ENCODE measurements at regions not wholly inside any gene's neighbourhood (a gene's known extent, or its start where the extent isn't known, plus 50 kb on each side); places are given as distances from the start of the nearest gene placed in this dataset.
"Not testable (repeated sequence)": the region's sequence is repeated elsewhere in the genome, so short reads cannot be mapped to it uniquely, and the experiment has no call there.

GRCh38 chrX:41003506-41004270 is 81.6 kb upstream of the USP9X start:
- no peak for DNase-seq
- no peak for TF ChIP-seq CTCF (IDR thresholded peaks at IDR 0.05; ENCODE audit: low read depth, low read length)

DNA sequence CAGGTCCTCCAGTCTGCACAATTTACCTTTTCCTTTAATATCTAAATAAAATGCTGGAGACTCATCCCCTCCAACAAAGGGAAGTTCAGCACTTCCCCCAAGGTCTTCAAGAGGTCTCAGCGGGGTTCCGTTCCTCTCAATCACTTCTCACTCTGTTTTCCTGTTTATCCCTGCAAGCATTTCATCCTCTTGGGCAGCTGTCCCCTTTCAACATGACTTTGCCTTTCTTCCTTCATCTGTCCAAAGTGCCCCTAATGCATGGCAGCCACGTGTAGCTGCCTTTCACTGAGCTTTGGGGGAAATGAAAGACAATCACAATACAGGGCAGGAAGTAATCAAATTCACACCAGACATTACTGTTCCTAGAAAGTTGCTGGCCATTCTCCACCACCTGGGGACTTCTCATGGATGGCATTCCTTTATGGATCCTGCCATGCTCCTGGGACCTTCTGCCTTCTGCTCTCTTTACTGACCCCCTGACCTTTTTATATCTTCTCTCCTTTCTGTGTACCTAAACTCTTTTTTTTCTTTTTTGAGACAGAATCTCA is 79.7 kb upstream of the USP9X start:
- Histone ChIP-seq H3K9me3 (ENCODE audit: severe bottlenecking) (no peaks in the 10 kb centered on the region), H3K4me3 (ENCODE audit: low read depth, low read length) (no peak overlapping the region), H3K36me3 (no peaks in the 10 kb centered on the region), H3K27ac (no peak overlapping the region), H3K27me3 (ENCODE audit: insufficient read depth, low read depth, severe bottlenecking) (peaks cover 4% of the 10 kb centered on the region)
- no peak for TF ChIP-seq CTCF (IDR thresholded peaks at IDR 0.05; ENCODE audit: low read depth, low read length)
- DNase-seq: no peak

More at GRCh38 chrX:41003506-41004270, 81.6 kb upstream of the USP9X start:
- Histone ChIP-seq H3K36me3 (no peaks in the 10 kb centered on the region), H3K27me3 (ENCODE audit: insufficient read depth, low read depth, severe bottlenecking) (peaks cover 4% of the 10 kb centered on the region), H3K27ac (no peak overlapping the region), H3K9me3 (ENCODE audit: severe bottlenecking) (no peaks in the 10 kb centered on the region), H3K4me3 (ENCODE audit: low read depth, low read length) (no peak overlapping the region)

GRCh38 chrX:41009850-41010846 is 75.1 kb upstream of the USP9X start:
- DNase-seq: no peak
- no peak overlapping the region for H3K27ac ChIP-seq

GRCh38 chrX:41014776-41015360 is 70.4 kb upstream of the USP9X start:
- Histone ChIP-seq H3K27me3 (ENCODE audit: insufficient read depth, low read depth, severe bottlenecking) (peaks cover 20% of the 10 kb centered on the region), H3K36me3 (no peaks in the 10 kb centered on the region), H3K9me3 (ENCODE audit: severe bottlenecking) (no peaks in the 10 kb centered on the region), H3K4me3 (ENCODE audit: low read depth, low read length) (no peak overlapping the region), H3K27ac (no peak overlapping the region)
- TF ChIP-seq CTCF (IDR thresholded peaks at IDR 0.05; ENCODE audit: low read depth, low read length): no peak
- no peak for DNase-seq

More at GRCh38 chrX:41009850-41010846, 75.1 kb upstream of the USP9X start:
- no peaks in the 10 kb centered on the region for H3K9me3 ChIP-seq (ENCODE audit: severe bottlenecking)
- H3K4me3 ChIP-seq (ENCODE audit: low read depth, low read length): no peak overlapping the region
- TF ChIP-seq CTCF (IDR thresholded peaks at IDR 0.05; ENCODE audit: low read depth, low read length): no peak
- H3K36me3 ChIP-seq: no peaks in the 10 kb centered on the region
- peaks cover 14% of the 10 kb centered on the region for H3K27me3 ChIP-seq (ENCODE audit: insufficient read depth, low read depth, severe bottlenecking)

GRCh38 chrX:41017785-41018184 is 67.5 kb upstream of the USP9X start:
- H3K36me3 ChIP-seq; H3K27me3 ChIP-seq (ENCODE audit: insufficient read depth, low read depth, severe bottlenecking); H3K9me3 ChIP-seq (ENCODE audit: severe bottlenecking); H3K27ac ChIP-seq; DNase-seq; H3K4me3 ChIP-seq (ENCODE audit: low read depth, low read length): not testable (repeated sequence)

DNA sequence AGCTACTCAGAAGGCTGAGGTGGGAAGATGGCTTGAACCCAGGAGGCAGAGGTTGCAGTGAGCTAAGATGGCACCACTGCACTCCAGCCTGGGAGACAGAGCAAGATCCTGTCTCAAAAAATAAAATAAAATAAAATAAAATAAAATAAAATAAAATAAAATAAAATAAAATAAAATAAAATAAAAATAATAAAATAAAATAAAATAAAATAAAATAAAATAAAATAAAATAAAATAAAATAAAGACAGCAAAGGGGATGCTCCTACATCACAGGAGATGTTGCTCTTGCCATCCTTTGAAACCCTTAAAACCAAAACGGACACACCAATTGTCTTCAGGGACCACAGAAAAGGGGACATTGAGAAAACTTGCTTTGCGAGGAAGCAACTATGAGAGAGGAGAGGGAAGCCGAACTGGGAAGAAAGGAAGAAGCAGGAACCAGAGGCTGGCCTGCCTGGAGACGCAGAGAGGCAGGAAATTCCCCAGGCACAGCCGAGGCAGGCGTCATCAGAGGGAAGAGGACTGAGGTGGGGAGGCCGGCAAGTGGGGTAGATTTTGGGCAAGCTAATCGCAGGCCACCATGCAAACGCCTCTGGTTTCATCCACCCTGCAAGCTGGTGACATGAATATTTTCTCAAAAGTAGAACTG is 66.7 kb upstream of the USP9X start:
- H3K36me3 ChIP-seq; H3K9me3 ChIP-seq (ENCODE audit: severe bottlenecking); H3K27ac ChIP-seq; H3K4me3 ChIP-seq (ENCODE audit: low read depth, low read length); DNase-seq: not testable (repeated sequence)
- H3K27me3 ChIP-seq (ENCODE audit: insufficient read depth, low read depth, severe bottlenecking): peaks cover 14% of the 10 kb centered on the region
